MM.1S (cell line): ENCODE measurements at regions not wholly inside any gene's neighbourhood (a gene's known extent, or its start where the extent isn't known, plus 50 kb on each side); places are given as distances from the start of the nearest gene placed in this dataset.

Experiments used
- CTCF ChIP-seq: fragments of 300-600 bp; sonication (generic); IDR thresholded peaks from 2 replicates; pipeline ENCODE4 v1.5.1; 2016; ENCODE audit warnings: antibody characterized with exemption, low read length, mixed read lengths
- EZH2phosphoT487 ChIP-seq: fragments of 300-600 bp; sonication (generic); IDR thresholded peaks from 2 replicates; pipeline ENCODE4 v1.6.1; 2018; ENCODE audit warnings: antibody characterized with exemption, low read length

GRCh38 chrX:39043838-39044550 lies 242.7 kb downstream of the MID1IP1 start:
- no peak for TF ChIP-seq CTCF
- no peak for TF ChIP-seq EZH2phosphoT487
